ENCODE measurements at regions not wholly inside any gene's neighbourhood (a gene's known extent, or its start where the extent isn't known, plus 50 kb on each side); places are given as distances from the start of the nearest gene placed in this dataset.

DNA sequence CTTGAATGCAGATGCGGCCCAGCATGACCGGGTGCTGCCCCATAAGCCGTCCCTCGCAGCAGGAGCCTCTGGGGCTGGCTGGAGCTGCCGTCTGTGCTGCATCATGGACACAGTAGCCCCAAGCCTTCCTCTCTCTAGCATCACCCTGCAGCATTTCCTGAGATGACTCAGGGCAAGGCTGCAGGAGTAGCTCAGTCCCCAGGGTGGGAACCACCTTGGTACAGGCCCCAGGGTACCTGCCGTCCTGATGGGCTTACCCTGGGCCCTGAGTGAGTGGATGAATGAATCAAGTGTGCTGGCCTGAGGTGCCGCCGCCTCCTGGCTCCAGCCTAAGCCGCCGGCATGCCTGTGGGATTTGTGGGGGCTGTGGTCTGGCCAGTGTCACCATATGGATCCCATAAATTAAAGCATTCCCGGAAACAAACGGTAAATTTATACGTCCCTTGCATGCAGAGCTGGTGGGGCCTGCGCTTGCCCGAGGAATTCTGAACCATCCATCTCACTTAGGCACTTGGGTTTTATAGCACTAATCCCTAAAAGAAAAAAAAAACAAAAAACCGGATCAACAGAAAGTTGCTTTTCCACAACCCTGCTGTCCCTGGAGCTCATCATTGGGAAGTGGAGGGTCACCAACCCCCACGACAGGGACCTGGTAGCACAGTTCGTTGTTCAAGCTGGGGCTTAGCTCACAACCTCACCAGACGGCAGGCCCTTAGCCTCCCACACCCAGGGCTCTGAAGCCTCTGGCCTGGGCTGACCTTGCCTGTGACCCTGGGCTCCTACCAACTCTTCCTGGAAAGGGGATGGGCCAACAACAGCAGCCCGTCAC, 242.6 kb upstream of the CIBAR2 start:
- TF ChIP-seq TAF1 (IDR thresholded peaks at IDR 0.05; ENCODE audit: low read depth) (no peak), RAD21 (conservative IDR thresholded peaks at IDR 0.05) (no peak), POLR2AphosphoS5 (IDR thresholded peaks at IDR 0.05) (no peak)
- TF ChIP-seq, protein P1, sequence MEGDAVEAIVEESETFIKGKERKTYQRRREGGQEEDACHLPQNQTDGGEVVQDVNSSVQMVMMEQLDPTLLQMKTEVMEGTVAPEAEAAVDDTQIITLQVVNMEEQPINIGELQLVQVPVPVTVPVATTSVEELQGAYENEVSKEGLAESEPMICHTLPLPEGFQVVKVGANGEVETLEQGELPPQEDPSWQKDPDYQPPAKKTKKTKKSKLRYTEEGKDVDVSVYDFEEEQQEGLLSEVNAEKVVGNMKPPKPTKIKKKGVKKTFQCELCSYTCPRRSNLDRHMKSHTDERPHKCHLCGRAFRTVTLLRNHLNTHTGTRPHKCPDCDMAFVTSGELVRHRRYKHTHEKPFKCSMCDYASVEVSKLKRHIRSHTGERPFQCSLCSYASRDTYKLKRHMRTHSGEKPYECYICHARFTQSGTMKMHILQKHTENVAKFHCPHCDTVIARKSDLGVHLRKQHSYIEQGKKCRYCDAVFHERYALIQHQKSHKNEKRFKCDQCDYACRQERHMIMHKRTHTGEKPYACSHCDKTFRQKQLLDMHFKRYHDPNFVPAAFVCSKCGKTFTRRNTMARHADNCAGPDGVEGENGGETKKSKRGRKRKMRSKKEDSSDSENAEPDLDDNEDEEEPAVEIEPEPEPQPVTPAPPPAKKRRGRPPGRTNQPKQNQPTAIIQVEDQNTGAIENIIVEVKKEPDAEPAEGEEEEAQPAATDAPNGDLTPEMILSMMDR (IDR thresholded peaks at IDR 0.05; ENCODE audit: poor library complexity, severe bottlenecking), result no peak
